Effector CD8-positive, alpha-beta T cell (primary cell): ENCODE measurements at regions not wholly inside any gene's neighbourhood (a gene's known extent, or its start where the extent isn't known, plus 50 kb on each side); places are given as distances from the start of the nearest gene placed in this dataset.
"Not testable (repeated sequence)": the region's sequence is repeated elsewhere in the genome, so short reads cannot be mapped to it uniquely, and the experiment has no call there.

Experiments used
- DNase-seq: peaks from one replicate; lab custom pipeline; 2025; lab: John Stamatoyannopoulos, UW

DNA sequence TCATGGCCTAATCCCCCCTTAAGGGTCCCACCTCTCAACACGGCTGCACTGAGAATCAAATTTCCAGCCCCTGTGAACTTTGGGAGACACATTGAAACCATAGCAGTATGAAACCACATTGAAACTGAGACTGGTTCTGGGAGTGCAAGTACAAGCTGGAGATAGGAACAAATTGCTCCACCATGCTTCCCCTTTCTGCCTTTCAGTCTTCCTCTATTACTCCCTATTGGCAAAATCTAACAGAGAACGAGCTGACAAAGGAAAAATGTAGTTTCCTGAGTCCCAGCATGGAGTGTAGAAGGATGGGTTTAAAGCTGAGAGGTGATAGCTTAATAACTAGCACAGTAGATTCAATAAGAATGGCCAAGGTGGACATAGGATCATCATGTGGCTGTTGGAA, 161.7 kb upstream of the RPL34 start:
- DNase-seq = no peak

DNA sequence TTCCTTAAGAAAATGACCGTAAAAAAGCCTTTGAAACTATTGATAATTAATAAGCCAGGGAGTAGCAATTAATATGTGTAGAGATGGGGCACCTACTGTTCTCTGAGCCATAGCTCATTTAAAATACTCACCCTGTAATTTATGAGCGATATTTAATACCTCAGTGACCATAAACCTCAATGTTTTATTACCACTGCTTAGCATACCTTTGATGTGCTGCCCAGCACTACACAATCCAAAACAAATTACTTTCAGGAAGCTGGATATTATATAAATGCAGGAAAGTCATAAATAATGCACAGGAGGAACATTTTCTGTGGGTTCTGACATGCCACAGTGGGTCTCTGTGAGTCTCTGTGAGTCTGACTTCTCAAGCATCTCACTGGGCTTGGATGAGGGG, 166.1 kb upstream of the RPL34 start:
- DNase-seq = no peak

DNA sequence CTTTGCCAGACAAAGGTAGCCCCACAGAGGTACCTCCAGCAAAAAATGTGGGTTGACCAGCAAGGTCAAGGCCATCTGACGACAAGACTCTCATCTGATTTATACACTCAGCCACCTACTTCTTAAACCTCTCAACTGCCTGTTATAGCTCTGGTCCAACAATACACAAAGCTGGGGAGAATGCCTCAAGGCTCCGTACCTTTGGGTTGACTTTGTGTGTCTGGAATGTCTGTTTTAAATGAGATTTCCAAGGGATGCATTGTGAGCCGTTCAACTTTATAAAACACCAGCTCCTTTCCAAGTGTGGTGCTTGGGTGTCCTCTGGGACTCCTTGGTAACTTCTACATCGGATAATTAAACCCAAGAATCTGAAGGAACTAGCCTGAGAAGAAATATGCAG, 167.0 kb upstream of the RPL34 start:
- DNase-seq = no peak

DNA sequence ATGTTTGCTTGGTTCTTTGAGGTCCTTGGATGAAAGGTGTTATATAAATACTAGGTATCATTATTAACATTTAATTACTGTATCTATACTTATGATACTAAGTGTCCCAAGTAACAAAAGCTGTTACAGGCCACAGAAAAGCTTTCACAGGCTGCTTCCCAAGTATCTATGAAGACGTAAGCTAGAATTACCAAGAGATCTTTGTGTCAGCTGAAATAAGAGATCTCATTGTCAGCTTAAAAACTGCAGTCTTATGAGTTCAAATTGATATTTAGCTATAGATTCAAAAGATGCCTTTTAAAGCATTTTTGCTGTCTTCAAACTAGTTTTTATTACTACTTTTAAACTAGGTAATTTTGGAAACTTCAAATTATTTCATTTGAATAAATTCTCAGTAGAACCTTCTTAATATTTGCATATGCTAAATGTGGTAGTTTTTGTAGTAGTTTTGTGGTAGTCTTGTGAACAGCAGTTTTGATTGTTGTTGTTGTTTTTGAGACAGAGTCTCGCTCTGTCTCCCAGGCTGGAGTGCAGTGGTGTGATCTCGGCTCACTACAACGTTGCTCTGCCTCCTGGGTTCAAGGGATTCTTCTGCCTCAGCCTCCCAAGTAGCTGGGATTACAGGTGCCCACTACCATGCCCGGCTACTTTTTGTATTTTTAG, 170.0 kb upstream of the RPL34 start:
- no peak for DNase-seq

DNA sequence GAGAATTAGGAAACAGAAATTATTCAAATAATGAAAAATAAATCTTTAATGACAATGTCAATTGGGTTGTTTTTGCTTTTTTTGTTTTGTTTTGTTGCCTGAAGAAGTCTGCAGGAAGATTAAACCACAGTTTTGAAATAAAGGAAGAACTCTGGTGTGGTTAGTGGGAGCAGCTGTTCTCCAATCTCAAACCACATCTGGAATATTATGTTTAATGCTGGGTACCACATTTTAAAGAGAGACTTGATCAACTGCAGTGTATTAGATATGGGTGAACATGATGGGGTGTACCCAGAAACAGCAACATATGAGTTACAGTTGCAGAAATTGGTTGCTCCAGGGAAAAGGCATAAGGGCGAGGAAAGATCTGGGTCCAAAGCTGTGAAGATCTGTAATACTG, 171.2 kb upstream of the RPL34 start:
- DNase-seq = no peak

DNA sequence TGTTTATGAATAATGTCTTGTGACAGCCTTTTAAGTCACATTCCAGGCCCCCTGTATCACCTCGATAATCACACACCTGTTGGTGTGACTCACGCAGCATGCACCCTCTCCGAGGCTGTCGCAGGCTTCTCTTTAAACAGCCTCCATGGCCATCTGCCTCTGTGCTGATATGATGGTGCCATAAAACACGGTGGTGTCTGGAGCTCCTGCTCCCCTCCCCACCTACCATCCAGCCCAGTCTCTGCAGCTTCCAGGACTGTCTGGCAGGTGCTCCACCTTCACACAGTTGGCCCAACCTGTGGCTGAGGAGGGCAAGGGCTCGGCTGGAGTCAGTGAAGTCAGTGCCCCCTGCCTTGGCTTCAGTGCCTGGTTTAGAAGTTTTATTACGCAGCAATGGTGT, 173.8 kb upstream of the RPL34 start:
- DNase-seq = no peak

DNA sequence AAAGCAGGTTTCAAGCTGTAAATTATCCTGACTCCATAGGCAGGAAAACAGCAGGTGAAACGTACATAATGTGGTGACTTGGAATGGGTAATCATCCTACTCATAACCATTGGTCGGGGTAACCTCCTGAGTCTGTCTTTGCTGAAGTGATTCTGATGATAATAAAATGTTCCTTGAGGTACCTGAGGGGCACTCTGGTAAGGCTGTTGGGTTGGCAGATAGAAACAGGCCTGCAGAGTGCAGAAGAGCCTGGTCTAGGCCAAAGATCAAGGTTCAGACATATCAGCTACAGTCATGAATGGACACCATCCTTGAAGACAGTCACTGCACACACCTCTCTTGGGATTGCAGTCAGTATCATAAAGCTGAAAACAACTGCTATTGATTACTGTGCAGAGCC, 174.7 kb upstream of the RPL34 start:
- no peak for DNase-seq

DNA sequence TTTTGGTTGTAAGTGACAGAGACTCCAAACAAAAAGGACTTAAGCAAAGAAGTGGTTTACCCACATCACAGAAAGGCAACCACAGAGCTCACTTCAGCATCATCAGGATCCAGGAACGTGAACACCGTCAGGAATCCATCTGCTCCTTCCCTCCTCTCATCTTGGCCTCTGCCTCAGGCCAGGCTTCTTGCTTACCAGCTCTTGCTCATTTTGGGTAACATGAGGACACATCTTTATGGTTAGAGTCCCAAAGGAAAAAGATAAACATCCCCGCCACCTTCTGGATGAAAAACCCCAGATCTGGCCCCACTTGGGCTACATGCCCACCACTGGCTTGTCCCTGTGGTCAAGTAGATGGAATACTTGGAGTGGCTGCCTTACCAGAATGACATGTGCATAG, 176.8 kb upstream of the RPL34 start:
- DNase-seq = no peak

DNA sequence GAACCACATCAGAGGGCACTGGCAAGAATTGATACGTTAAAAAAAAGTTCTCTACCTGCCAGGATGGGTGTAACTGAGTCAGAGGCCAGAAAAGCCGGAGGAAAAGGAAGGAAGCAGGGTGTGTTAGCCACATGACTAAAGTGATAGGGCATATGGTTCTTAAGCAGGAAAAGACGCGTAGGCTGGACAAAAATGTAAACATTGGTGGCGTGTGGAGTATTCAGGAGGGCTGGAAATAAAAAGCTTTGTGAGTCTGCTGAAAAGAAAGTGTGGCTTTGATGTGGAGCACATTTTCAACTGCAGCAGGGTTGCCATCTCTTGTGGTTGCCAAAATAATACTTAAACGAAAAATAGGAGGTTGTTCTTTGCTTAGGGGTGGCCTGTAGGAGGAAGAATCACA, 186.5 kb upstream of the RPL34 start:
- no peak for DNase-seq

DNA sequence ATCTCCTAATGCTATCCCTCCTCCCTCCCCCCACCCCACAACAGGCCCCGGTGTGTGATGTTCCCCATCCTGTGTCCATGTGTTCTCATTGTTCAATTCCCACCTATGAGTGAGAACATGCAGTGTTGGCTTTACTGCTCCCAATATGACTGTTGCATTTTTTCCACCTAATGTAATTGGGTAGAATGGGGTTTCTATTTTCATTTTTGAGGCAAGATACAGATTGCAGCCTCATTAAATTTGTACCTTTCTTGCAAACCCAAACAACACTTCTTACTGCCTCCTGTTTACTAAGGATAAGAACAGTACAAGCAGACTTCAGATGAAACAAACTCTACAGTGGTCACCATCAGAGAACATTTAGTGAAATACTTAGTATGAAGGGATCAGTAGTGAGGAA, 187.0 kb upstream of the RPL34 start:
- DNase-seq = not testable (repeated sequence)

DNA sequence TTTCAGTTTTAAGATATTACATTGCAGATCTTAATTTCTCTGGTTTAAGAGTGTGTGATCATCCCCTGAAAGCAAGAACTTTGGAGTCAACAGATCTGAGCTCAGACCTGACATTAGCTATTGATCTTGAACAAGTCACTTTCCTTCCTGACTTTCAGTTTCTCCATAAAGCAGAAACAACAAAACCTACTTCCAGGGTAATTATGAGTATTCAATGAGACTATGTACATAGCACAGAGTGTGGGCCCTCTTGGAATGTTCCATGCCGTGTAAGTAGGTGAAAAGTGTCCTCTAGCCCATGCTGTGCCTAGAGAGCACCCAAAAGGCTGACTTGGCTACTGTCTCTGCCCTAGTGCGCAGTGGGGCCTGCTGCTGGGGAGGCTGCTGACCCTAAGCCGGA, 188.0 kb upstream of the RPL34 start:
- no peak for DNase-seq

DNA sequence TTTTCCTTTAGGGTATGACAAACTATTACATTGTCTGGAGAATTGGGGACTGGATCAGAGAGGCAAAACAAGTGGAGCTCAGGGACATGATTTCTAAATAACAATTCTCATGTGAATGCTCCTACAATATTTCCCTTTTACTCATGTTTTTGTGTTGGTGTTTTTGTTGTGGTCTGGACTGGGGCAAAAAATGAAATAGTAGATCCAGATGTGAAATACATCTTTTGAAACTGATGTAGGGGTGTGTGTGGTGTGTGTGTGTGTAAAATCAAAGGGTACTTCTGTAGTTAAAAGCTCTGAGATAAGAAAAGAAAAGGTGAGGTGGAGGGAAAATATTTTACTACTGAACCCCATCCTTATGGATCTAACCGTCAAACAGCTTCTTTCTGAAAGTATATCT, 188.4 kb upstream of the RPL34 start:
- no peak for DNase-seq

DNA sequence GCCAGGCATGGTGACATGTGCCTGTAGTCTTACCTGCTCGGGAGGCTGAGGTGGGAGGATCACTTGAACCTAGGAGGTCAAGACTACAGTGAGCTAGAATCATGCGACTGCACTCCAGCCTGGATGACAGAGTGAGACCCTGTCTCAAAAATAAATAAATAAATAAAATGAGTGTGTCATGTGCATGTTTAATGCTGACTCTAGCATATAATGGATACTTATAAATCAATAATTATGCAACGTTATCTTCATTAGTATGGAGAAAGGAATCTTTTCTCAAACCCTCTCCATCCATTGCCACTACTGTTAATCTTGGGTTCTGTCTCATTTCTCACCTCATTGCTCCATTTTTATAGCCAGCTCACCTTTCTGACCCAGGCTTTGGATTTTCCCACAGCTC, 189.5 kb upstream of the RPL34 start:
- no peak for DNase-seq

DNA sequence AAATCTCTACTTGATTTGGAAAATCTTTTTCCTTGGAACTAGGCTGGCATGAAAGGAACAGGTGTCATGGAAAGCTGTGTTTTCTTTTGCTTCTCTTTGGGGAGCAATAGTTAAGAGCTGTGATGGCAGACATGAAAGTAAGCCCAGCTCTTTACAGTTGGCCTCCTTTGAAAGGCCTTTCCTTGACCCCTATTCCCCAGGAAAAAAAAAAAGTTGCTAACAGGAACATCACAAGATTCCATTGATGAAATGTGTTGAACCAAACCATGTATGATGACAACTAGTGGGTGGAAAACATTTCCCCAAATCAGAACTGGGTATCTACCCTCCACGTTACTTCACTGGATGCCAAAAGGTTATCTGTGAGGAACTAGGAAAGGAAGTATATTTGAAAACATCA, 190.7 kb upstream of the RPL34 start:
- no peak for DNase-seq

DNA sequence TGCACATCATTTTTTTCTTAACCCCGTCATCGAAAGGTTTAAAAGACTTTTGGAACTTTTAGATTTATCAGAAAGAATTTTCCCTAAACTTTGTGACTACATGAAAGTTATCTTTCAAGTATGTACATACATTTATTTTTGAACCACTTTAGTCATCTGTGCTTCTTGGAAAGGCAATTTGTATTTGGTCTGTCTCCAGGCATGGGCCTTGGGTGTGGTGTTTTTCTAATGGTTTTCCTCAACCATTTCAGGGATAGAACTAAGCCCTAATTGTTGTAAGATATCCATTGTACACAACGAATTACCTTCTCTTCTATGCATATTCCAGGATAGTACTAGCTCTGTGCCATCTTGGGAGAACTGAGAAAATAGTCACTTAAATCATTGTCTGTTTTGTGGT, 191.5 kb upstream of the RPL34 start:
- no peak for DNase-seq

DNA sequence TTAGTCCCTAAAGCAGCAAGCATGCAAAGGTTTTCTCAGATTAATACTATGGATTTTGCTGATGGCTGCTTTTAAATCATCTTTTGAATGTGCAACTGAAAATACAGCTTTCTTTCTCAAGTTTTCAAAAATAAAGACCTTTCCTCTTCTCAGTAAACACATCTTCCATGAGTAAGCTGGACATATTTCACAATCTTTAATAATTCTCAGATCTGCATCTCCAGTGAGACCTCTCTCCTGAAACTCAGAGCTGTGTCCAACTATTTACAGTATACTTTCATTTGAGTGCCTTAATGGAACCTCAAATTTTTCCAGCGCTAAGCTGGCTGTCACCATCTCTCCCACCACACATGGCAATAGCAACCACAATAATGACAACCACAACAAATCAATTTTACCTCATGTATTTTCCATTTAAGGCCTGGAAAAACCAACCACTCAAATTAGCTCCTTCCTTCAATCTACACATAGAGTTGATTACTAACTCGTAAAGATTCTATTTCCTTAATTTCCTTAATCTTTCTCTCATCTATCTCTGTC, 192.4 kb upstream of the RPL34 start:
- no peak for DNase-seq

DNA sequence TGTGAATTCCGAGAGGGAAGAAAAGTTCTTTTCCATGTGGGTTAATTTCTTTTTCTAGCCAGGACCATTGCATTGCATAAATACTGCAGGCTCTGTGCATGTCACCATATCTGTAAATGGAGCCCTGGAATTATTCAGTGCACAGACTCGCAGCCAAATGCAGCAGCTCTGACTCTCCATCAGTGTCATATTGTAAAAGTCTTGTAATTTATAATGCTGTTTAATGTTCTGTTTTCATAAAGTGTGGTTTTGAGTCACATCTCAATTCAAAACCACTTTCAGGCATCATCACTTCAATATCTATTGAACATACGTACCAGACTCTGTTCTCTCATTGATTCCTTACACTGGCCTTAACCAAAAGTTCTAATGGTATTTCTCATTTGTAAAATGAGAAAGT, 193.9 kb upstream of the RPL34 start:
- no peak for DNase-seq

DNA sequence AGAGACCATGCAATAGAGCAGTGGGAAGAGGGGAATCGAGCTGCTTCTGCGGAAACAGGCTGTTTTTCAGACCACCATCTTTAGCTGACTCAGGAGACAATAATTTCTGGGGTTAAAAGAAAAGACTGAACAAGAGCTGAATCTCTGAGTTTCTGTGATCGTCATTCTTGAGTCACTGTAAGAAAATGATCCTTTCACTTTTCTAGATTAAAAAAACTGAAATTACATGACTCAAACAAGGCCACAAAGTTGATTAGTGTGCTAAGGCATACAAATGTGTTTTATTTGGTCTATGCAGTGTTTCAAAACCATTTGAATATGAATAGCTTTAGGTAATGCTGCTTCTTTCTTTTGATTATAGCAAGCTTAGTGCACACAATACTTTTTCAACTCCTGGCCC, 194.4 kb upstream of the RPL34 start:
- DNase-seq = no peak

DNA sequence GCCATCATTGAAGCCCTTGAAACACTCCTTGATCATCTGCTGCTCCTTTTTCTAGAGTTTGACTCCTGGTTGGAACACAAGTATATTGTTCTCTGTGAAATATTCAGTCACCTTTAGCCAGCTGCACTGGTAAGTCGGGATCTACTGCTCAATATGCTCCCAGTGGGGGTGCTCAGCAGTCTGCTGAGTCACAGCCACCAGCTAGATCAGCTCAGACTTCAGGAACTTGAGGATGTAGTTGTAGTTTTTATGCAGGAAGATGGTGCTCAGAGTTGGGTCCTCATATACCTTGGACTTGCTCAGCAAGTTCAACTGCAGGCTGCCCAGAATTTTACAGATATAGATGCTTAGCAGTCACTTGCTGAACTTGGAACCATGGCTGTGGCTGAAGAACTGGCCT, 202.5 kb upstream of the RPL34 start:
- no peak for DNase-seq

DNA sequence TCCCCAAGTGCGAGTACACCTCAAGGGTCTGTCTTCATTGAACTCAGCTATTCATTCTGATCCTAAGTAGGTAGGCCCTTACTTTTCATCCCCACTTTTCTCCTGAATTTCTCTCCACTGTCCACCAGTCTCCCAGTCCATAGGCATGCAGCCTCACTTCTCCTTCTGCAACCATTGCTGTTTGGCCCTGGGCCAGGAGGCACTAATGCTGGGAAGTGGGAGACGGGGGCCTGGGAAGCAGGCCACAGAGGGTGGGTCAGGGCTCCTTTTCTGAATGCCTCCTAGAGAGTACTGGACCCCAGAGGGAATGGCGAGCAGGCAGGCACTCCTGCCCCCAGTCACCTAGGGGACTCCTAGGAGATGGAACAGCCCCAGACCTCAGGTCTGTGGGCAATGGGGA, 203.5 kb upstream of the RPL34 start:
- DNase-seq = no peak

DNA sequence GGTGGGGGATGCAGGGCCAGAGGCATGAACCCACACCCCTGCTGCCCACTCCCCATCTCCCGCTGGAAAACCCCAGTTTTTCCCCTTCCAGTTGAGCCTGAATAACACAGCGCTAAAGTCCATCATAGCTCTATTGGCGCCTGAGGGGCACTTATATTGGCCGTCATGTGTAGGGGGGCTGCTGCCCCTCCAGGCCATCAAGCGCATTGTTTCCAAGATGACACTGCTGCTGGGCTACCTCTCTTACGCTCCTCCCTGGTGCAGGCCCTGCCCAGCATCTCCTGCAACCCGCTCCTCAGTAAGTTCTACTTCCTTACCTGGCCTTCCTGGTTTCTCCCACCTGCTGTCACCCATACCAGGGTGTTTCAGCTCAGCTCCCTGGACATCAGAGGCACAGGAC, 205.0 kb upstream of the RPL34 start:
- no peak for DNase-seq

DNA sequence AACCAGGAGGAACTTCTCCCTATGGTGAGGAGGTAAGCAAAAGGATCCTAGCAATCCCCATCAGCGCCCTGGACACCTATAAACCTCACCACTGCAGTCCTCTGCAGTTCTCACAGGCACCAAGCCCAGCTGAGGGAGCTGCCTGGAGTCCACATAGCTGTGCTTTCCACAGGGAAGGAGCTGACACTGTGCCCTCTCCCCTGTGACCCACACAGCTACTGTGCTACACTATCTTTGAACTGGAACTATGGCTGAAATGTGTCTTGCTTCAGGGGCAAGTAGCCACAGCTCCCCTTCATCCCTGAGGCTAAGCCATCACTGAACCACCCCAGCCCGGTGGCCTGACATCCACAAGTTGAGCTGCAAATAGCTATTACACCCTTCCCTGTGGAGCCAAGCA, 208.5 kb upstream of the RPL34 start:
- DNase-seq = no peak

DNA sequence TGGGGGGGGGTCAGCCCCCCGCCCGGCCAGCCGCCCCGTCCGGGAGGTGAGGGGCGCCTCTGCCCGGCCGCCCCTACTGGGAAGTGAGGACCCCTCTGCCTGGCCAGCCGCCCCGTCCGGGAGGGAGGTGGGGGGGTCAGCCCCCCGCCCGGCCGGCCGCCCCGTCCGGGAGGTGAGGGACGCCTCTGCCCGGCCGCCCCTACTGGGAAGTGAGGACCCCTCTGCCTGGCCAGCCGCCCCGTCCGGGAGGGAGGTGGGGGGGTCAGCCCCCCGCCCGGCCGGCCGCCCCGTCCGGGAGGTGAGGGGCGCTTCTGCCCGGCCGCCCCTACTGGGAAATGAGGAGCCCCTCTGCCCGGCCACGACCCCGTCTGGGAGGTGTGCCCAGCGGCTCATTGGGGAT, 210.7 kb upstream of the RPL34 start:
- not testable (repeated sequence) for DNase-seq

DNA sequence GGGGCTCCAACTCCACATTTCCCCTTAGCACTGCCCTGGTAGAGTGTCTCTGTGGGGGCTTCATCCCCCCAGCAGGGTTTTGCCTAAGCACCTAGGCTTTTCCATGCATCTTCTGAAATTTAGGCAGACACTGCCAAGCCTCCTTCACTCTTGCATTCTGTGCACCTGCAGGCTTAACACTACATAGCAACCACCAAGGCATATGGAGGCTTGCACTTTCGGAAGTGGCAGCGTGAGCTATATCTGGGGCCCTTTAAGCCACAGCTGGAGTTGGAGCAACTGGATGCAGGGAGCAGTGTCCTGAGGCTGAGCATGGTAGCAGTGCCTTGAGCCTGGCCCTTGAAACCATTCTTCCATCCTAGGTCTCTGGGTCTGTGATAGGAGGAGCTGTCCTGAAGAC, 214.8 kb upstream of the RPL34 start:
- no peak for DNase-seq

DNA sequence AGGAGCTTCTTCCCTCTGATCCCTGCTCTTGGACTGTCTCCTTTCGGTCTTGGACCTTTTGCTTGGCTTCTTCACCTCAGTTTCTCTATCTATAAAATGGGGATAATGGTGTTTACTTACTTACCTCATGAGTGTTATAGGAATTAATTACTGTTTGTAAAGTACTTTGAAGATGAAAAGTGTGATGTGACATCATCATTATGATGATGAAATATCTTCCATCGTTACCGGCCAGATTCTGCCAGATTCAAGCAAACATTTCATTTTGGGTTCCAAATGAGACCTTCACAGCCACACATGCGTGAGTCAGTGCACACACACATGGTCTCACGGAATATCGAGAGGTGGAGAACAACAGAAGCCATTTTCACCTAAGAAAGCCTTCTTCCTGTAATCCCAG, 220.1 kb upstream of the RPL34 start:
- no peak for DNase-seq
